Endothelial cell of umbilical vein (primary cell): ENCODE measurements at regions not wholly inside any gene's neighbourhood (a gene's known extent, or its start where the extent isn't known, plus 50 kb on each side); places are given as distances from the start of the nearest gene placed in this dataset.

ENCODE experiments used
- BruUV-seq: library from RNA; stranded (reverse); fragments of 400-500 nt; replicated peaks from 2 replicates; lab custom pipeline; 2021; lab: Mats Ljungman, UMichigan
- CTCF ChIA-PET: fragments of 300-600, 350-600 bp; sonication (Branson Sonifier 250); formaldehyde crosslinking; loops from one replicate; lab custom pipeline; 2021; ENCODE audit warnings: antibody characterized with exemption, inconsistent platforms; lab: Charles Lee
- POLR2A ChIA-PET: fragments of 300-600, 350-600 bp; sonication (Branson Sonifier 250); formaldehyde crosslinking; loops from one replicate; lab custom pipeline; 2021; ENCODE audit warnings: antibody characterized with exemption, inconsistent platforms; lab: Charles Lee
- DNase-seq: peaks from one replicate; pipeline ENCODE4 v3.0.0-alpha.2; 2011; ENCODE audit warnings: low read depth, low spot score
- FAIRE-seq: peaks from 2 replicates; lab custom pipeline; 2011; peaks lifted over from hg19 to GRCh38; lab: Jason Lieb, UNC
- H2AFZ ChIP-seq: 2 replicates; pipeline ENCODE4 v1.6.0; 2012; ENCODE audit warnings: low read depth, low read length, control low read depth, inconsistent platforms
- H3K27ac ChIP-seq: 2 replicates; pipeline ENCODE4 v1.5.1; 2011; ENCODE audit warnings: low read depth, mild to moderate bottlenecking, control low read depth, low read length, moderate library complexity; ENCODE audit not compliant: insufficient read depth
- H3K27me3 ChIP-seq, 2 experiments: 2 replicates each; pipeline versions ENCODE4 v1.6.0 to v1.6.1; 2011; ENCODE audit warnings: low read length in 2 of 2, mixed read lengths in 1 of 2; ENCODE audit not compliant: control insufficient read depth in 2 of 2, insufficient read depth in 2 of 2
- H3K36me3 ChIP-seq, 2 experiments: 2 replicates in 1 of 2; 3 replicates in 1 of 2; pipeline ENCODE4 v1.5.1; 2011; ENCODE audit warnings: low read length in 2 of 2, mild to moderate bottlenecking in 1 of 2, moderate library complexity in 1 of 2; ENCODE audit not compliant: control insufficient read depth in 2 of 2, insufficient read depth in 2 of 2; ENCODE audit errors: extremely low read depth in 1 of 2
- H3K4me1 ChIP-seq: 3 replicates; pipeline ENCODE4 v1.5.1; 2011; ENCODE audit warnings: mild to moderate bottlenecking, low read length; ENCODE audit not compliant: control insufficient read depth, insufficient read depth; ENCODE audit errors: extremely low read depth
- H3K4me2 ChIP-seq: 2 replicates; pipeline ENCODE4 v1.6.1; 2011; ENCODE audit warnings: low read length, control low read depth, mixed read lengths; ENCODE audit not compliant: insufficient read depth
- H3K4me3 ChIP-seq, 3 experiments: fragments of 200-600 bp in 1 of 3; sonication (generic), shearing (Covaris generic) in 1 of 3; replicated peaks in 1 of 3; 2 replicates each; pipeline ENCODE4 v1.5.1; 2011 to 2016; ENCODE audit warnings: control low read depth in 3 of 3, low read length in 3 of 3, mild to moderate bottlenecking in 2 of 3, inconsistent platforms in 1 of 3, low read depth in 1 of 3, moderate library complexity in 1 of 3; ENCODE audit not compliant: insufficient read depth in 1 of 3
- H3K79me2 ChIP-seq: 2 replicates; pipeline ENCODE4 v1.6.0; 2012; ENCODE audit warnings: low read length, inconsistent platforms; ENCODE audit not compliant: control insufficient read depth, insufficient read depth
- H3K9ac ChIP-seq: replicated peaks from 2 replicates; pipeline ENCODE3; 2011; ENCODE audit warnings: low read length, control low read depth; ENCODE audit not compliant: insufficient read depth; ENCODE audit errors: extremely low read depth
- H3K9me1 ChIP-seq: replicated peaks from 3 replicates; pipeline ENCODE4 v1.6.0; 2011; ENCODE audit warnings: mild to moderate bottlenecking, low read length; ENCODE audit not compliant: control insufficient read depth, insufficient read depth; ENCODE audit errors: extremely low read depth
- H3K9me3 ChIP-seq: replicated peaks from 2 replicates; pipeline ENCODE4 v1.5.1; 2012; ENCODE audit warnings: low read length, inconsistent platforms; ENCODE audit not compliant: control insufficient read depth, insufficient read depth
- H4K20me1 ChIP-seq: replicated peaks from 2 replicates; pipeline ENCODE3; 2011; ENCODE audit warnings: mild to moderate bottlenecking, low read length; ENCODE audit not compliant: control insufficient read depth, insufficient read depth; ENCODE audit errors: extremely low read depth
- EZH2 ChIP-seq: IDR thresholded peaks from 2 replicates; pipeline ENCODE4 v1.6.1; 2012; ENCODE audit warnings: borderline replicate concordance, low read depth, mild to moderate bottlenecking, moderate library complexity, low read length, inconsistent platforms; ENCODE audit not compliant: severe bottlenecking
- FOS ChIP-seq: IDR thresholded peaks from 2 replicates; pipeline ENCODE4 v1.6.1; 2011; ENCODE audit warnings: mild to moderate bottlenecking, low read length, moderate library complexity, borderline replicate concordance; ENCODE audit not compliant: insufficient read depth
- GATA2 ChIP-seq: IDR thresholded peaks from 2 replicates; pipeline ENCODE4 v1.7.0; 2011; ENCODE audit warnings: low read depth, mild to moderate bottlenecking, moderate library complexity, mixed read lengths, low read length; ENCODE audit not compliant: insufficient read length, insufficient read depth
- JUN ChIP-seq: IDR thresholded peaks from 2 replicates; pipeline ENCODE4 v1.6.1; 2011; ENCODE audit warnings: borderline replicate concordance, low read depth; ENCODE audit not compliant: insufficient read length, insufficient read depth
- MYC ChIP-seq: IDR thresholded peaks from one replicate; pipeline ENCODE4 v1.6.1; 2011; ENCODE audit warnings: mild to moderate bottlenecking, low read depth, low read length
- POLR2A ChIP-seq: IDR thresholded peaks from 2 replicates; pipeline ENCODE4 v1.6.1; 2012; ENCODE audit warnings: low read depth, mild to moderate bottlenecking, control low read depth, low read length
- POLR2AphosphoS5 ChIP-seq: IDR thresholded peaks from 2 replicates; pipeline ENCODE4 v1.6.1; 2012; ENCODE audit warnings: low read depth, mild to moderate bottlenecking, control low read depth, low read length, moderate library complexity; ENCODE audit not compliant: insufficient read depth
- dilution Hi-C: fragments of 300-500 bp; cut with MboI; formaldehyde crosslinking; loops from one replicate; pipeline ENCODE4 v1.15.0; 2019; ENCODE audit warnings: low sequenced_read_pairs; ENCODE audit not compliant: extremely low pct_ligation_motif_present
- intact Hi-C: fragments of 100-400 bp; cut with micrococcal nuclease; formaldehyde crosslinking; loops from one replicate; pipeline ENCODE4 v1.10.0; 2022
- TF ChIP-seq, protein P1 (sequence below): IDR thresholded peaks from 2 replicates; pipeline ENCODE4 v1.6.1; 2011; ENCODE audit not compliant: insufficient read depth, insufficient read length
- TF ChIP-seq, protein P2 (sequence below), 2 donors: IDR thresholded peaks; 1 replicate in 1 of 2; 2 replicates in 1 of 2; pipeline ENCODE4 v1.5.1; 2011; ENCODE audit warnings: low read length in 2 of 2, mild to moderate bottlenecking in 2 of 2, moderate library complexity in 2 of 2, control low read depth in 1 of 2, inconsistent platforms in 1 of 2, low read depth in 1 of 2; ENCODE audit not compliant: insufficient read depth in 1 of 2; ENCODE audit errors: extremely low read depth in 1 of 2

DNA sequence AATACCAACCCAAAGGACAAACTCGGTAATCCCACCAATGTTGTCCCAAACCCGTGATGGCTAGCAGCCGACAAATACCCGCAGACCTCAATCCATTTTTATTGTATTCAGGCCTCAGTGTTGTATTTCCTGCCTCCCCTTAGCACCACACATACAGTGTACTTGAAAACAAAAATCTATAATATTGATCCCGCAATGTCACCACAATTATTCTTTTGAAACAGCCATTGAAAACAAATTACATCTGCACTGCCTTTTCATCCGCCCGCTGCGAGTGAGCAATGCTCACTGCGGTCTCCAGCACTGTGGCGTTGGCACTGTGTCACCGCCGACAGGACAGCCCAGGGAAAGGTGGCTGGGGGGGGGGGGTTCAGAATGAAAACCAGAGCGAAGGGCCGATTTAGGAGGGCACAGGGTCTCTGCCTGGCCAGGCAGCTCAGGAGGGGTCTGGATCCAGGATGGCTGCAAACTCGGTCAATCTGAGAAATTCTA is 385.8 kb upstream of the ZNF507 start:
- Histone ChIP-seq H3K4me3 (no peak overlapping the region), H2AFZ (no peak overlapping the region), H3K9me1 (no peaks in the 10 kb centered on the region), H3K9me3 (peaks cover 5% of the 10 kb centered on the region), H3K27ac (no peak overlapping the region), H3K4me2 (no peak overlapping the region), H3K79me2 (no peaks in the 10 kb centered on the region), H3K36me3 (no peaks in the 10 kb centered on the region), H4K20me1 (no peaks in the 10 kb centered on the region), H3K9ac (no peak overlapping the region), H3K27me3 (no peaks in the 10 kb centered on the region), H3K4me1 (no peaks in the 10 kb centered on the region)
- FAIRE-seq (no peak), DNase-seq (no peak)
- TF ChIP-seq EZH2, result no peak
- TF ChIP-seq, protein P1, sequence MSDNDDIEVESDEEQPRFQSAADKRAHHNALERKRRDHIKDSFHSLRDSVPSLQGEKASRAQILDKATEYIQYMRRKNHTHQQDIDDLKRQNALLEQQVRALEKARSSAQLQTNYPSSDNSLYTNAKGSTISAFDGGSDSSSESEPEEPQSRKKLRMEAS, result no peak
- TF ChIP-seq MYC, result no peak
- no peak for TF ChIP-seq POLR2AphosphoS5
- TF ChIP-seq JUN, result no peak
- TF ChIP-seq FOS, result no peak
- TF ChIP-seq POLR2A, result no peak
- TF ChIP-seq, protein P2, sequence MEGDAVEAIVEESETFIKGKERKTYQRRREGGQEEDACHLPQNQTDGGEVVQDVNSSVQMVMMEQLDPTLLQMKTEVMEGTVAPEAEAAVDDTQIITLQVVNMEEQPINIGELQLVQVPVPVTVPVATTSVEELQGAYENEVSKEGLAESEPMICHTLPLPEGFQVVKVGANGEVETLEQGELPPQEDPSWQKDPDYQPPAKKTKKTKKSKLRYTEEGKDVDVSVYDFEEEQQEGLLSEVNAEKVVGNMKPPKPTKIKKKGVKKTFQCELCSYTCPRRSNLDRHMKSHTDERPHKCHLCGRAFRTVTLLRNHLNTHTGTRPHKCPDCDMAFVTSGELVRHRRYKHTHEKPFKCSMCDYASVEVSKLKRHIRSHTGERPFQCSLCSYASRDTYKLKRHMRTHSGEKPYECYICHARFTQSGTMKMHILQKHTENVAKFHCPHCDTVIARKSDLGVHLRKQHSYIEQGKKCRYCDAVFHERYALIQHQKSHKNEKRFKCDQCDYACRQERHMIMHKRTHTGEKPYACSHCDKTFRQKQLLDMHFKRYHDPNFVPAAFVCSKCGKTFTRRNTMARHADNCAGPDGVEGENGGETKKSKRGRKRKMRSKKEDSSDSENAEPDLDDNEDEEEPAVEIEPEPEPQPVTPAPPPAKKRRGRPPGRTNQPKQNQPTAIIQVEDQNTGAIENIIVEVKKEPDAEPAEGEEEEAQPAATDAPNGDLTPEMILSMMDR (IDR thresholded peaks at IDR 0.05; ENCODE audit: extremely low read depth in 1 of 2, insufficient read depth in 1 of 2, low read depth in 1 of 2, low read length in 2 of 2), result no peak
- TF ChIP-seq GATA2, result no peak
- POLR2A ChIA-PET, result no interaction called here
- dilution Hi-C loops, result no loop called here
- BruUV-seq, result no TSS peak
- intact Hi-C loops, result no loop called here
- CTCF ChIA-PET, result no interaction called here
